GM19468 (cell line): ENCODE measurements at regions not wholly inside any gene's neighbourhood (a gene's known extent, or its start where the extent isn't known, plus 50 kb on each side); places are given as distances from the start of the nearest gene placed in this dataset.

Experiments
- ATAC-seq: cut with Tn5 transposase; IDR thresholded peaks from one replicate; pipeline ENCODE4 v1.9.1; 2021; ENCODE audit warnings: mild to moderate bottlenecking, moderate library complexity, moderate number of reproducible peaks; ENCODE audit not compliant: unreplicated experiment; ENCODE audit errors: extremely low read depth

- ATAC-seq, result no peak
These were observed 115.0 kb upstream of the TLL1 start for GRCh38 chr4:165758086-165758485.

- no peak for ATAC-seq
These were observed 112.9 kb upstream of the TLL1 start for GRCh38 chr4:165760182-165760581.

- no peak for ATAC-seq
These were observed 111.1 kb upstream of the TLL1 start for GRCh38 chr4:165761963-165762362.

GRCh38 chr4:165763640-165764039, 109.4 kb upstream of the TLL1 start:
- ATAC-seq, result no peak

- ATAC-seq, result no peak
These were observed 108.0 kb upstream of the TLL1 start for GRCh38 chr4:165765053-165765452.

GRCh38 chr4:165766018-165766417, 107.0 kb upstream of the TLL1 start:
- ATAC-seq, result no peak

- no peak for ATAC-seq
These were observed 106.1 kb upstream of the TLL1 start for GRCh38 chr4:165766976-165767375.

- ATAC-seq, result no peak
These were observed 105.4 kb upstream of the TLL1 start for GRCh38 chr4:165767671-165768070.

- no peak for ATAC-seq
These were observed 104.8 kb upstream of the TLL1 start for GRCh38 chr4:165768281-165768680.

- no peak for ATAC-seq
These were observed 98.7 kb upstream of the TLL1 start for GRCh38 chr4:165774326-165774725.

GRCh38 chr4:165779950-165780670, 92.9 kb upstream of the TLL1 start:
- ATAC-seq, result no peak

- no peak for ATAC-seq
These were observed 92.3 kb upstream of the TLL1 start for GRCh38 chr4:165780735-165781134.

GRCh38 chr4:165782623-165783022, 90.4 kb upstream of the TLL1 start:
- ATAC-seq, result no peak

- ATAC-seq, result no peak
These were observed 89.4 kb upstream of the TLL1 start for GRCh38 chr4:165783626-165784025.

- no peak for ATAC-seq
These were observed 88.4 kb upstream of the TLL1 start for GRCh38 chr4:165784672-165785071.

GRCh38 chr4:165785337-165785736, 87.7 kb upstream of the TLL1 start:
- no peak for ATAC-seq

GRCh38 chr4:165787516-165788274, 85.3 kb upstream of the TLL1 start:
- ATAC-seq, result no peak

- no peak for ATAC-seq
These were observed 84.2 kb upstream of the TLL1 start for GRCh38 chr4:165788686-165789463.

GRCh38 chr4:165793236-165793635, 79.8 kb upstream of the TLL1 start:
- ATAC-seq, result no peak

GRCh38 chr4:165794834-165795233, 78.2 kb upstream of the TLL1 start:
- ATAC-seq, result no peak

GRCh38 chr4:165799384-165799815, 73.6 kb upstream of the TLL1 start:
- ATAC-seq, result no peak
